K562 (cell line): ENCODE measurements at regions not wholly inside any gene's neighbourhood (a gene's known extent, or its start where the extent isn't known, plus 50 kb on each side); places are given as distances from the start of the nearest gene placed in this dataset.
"Not testable (repeated sequence)": the region's sequence is repeated elsewhere in the genome, so short reads cannot be mapped to it uniquely, and the experiment has no call there.

ENCODE experiments used
- ATF7 ChIP-seq: fragments of 450-650 bp; IDR thresholded peaks from 2 replicates; pipeline ENCODE4 v1.7.1; 2014; ENCODE audit warnings: mild to moderate bottlenecking, moderate library complexity
- DPF2 ChIP-seq: fragments of 450-650 bp; IDR thresholded peaks from 2 replicates; pipeline ENCODE4 v1.6.1; 2016
- EP400 ChIP-seq: fragments of 450-650 bp; IDR thresholded peaks from 2 replicates; pipeline ENCODE4 v1.6.1; 2017; ENCODE audit warnings: antibody characterized with exemption, mild to moderate bottlenecking, moderate library complexity
- GABPA ChIP-seq: fragments of 200-800 bp; sonication (Bioruptor generic); conservative IDR thresholded peaks from 2 replicates; pipeline ENCODE4 v1.6.1; 2016; ENCODE audit warnings: low read depth, missing genetic modification characterization, missing compliant biosample characterization
- NRF1 ChIP-seq, 2 experiments: fragments of 450-650 bp; IDR thresholded peaks in 1 of 2; conservative IDR thresholded peaks in 1 of 2; 2 replicates each; pipeline ENCODE4 v1.6.1; 2014; ENCODE audit warnings: mild to moderate bottlenecking in 2 of 2
- POLR2A ChIP-seq: fragments of 450-650 bp; conservative IDR thresholded peaks from 2 replicates; pipeline ENCODE4 v1.6.1; 2016
- POLR2B ChIP-seq: fragments of 450-650 bp; IDR thresholded peaks from 2 replicates; pipeline ENCODE4 v1.6.1; 2018; ENCODE audit warnings: low read depth; ENCODE audit not compliant: partially characterized antibody
- RBFOX2 ChIP-seq: fragments of 200-400 bp; formaldehyde crosslinking; IDR thresholded peaks from 2 replicates; pipeline ENCODE4 v1.6.1; 2017; ENCODE audit warnings: low read depth, mild to moderate bottlenecking, low read length, moderate library complexity
- ZFX ChIP-seq: sonication (generic); formaldehyde crosslinking; IDR thresholded peaks from 2 replicates; pipeline ENCODE4 v1.8.0; 2022; ENCODE audit warnings: mild to moderate bottlenecking, missing genetic modification reagents, moderate library complexity
- TF ChIP-seq, protein P1 (sequence below), 2 experiments: fragments of 450-650 bp in 1 of 2; sonication (generic) in 1 of 2; formaldehyde crosslinking in 1 of 2; IDR thresholded peaks; 2 replicates each; pipeline versions ENCODE4 v1.7.1 to v1.9.0; 2016 to 2022; ENCODE audit warnings: inconsistent platforms in 1 of 2, mild to moderate bottlenecking in 1 of 2, missing genetic modification reagents in 1 of 2
- TF ChIP-seq, protein P2 (sequence below), 2 experiments: fragments of 450-650 bp in 1 of 2; sonication (generic) in 1 of 2; formaldehyde crosslinking in 1 of 2; IDR thresholded peaks in 1 of 2; conservative IDR thresholded peaks in 1 of 2; 2 replicates each; pipeline versions ENCODE4 v1.6.1 to v1.8.1; 2016 to 2023; ENCODE audit warnings: mild to moderate bottlenecking in 2 of 2, moderate library complexity in 2 of 2, inconsistent platforms in 1 of 2, missing genetic modification reagents in 1 of 2
- TF ChIP-seq, protein P3 (sequence below): fragments of 450-650 bp; formaldehyde crosslinking; IDR thresholded peaks from 2 replicates; pipeline ENCODE4 v1.4.0; 2022; ENCODE audit warnings: missing genetic modification characterization
- TF ChIP-seq, protein P4 (sequence below), 2 experiments: fragments of 450-650 bp; conservative IDR thresholded peaks; 2 replicates each; pipeline ENCODE4 v1.6.1; 2017; ENCODE audit warnings: mild to moderate bottlenecking in 2 of 2, moderate library complexity in 2 of 2

DNA sequence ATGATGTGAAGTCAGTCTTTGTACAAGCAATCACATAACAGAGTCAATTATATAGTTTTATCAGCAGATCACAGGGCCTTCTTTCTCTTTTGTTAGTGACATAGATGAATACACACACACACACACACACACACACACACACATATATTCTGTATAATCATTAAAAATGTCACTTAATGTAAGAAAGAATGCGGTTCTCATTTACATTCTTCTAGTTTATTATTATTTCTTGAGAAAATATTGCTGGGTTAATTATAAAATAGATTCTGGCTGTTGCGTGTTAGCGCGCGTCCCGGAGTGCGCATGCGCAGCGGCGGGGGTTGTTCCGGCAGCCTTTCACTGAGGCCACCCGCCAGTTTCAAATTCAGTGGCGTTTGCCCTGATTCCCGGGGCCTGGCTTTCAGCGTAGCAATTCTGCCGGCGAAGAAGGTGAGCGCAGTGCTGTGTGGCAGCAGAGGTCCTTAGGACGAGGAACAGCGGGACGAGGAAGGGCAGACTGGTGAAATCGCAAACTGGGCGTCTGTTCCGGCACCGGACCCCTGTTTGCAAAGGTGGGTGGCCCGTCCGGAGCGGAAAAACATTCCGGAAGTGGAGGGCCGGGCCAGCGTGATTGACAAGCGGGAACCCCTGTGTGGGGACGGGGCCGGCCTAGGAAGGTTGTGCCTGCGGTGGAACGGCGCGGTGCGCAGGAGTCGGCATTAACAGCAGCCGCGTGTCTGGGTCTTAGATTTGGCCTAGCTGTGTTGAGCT, 75.3 kb upstream of the PZP start (continued):
- TF ChIP-seq, protein P1, sequence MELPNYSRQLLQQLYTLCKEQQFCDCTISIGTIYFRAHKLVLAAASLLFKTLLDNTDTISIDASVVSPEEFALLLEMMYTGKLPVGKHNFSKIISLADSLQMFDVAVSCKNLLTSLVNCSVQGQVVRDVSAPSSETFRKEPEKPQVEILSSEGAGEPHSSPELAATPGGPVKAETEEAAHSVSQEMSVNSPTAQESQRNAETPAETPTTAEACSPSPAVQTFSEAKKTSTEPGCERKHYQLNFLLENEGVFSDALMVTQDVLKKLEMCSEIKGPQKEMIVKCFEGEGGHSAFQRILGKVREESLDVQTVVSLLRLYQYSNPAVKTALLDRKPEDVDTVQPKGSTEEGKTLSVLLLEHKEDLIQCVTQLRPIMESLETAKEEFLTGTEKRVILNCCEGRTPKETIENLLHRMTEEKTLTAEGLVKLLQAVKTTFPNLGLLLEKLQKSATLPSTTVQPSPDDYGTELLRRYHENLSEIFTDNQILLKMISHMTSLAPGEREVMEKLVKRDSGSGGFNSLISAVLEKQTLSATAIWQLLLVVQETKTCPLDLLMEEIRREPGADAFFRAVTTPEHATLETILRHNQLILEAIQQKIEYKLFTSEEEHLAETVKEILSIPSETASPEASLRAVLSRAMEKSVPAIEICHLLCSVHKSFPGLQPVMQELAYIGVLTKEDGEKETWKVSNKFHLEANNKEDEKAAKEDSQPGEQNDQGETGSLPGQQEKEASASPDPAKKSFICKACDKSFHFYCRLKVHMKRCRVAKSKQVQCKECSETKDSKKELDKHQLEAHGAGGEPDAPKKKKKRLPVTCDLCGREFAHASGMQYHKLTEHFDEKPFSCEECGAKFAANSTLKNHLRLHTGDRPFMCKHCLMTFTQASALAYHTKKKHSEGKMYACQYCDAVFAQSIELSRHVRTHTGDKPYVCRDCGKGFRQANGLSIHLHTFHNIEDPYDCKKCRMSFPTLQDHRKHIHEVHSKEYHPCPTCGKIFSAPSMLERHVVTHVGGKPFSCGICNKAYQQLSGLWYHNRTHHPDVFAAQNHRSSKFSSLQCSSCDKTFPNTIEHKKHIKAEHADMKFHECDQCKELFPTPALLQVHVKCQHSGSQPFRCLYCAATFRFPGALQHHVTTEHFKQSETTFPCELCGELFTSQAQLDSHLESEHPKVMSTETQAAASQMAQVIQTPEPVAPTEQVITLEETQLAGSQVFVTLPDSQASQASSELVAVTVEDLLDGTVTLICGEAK (IDR thresholded peaks at IDR 0.05), result peak; percentile 79
- TF ChIP-seq, protein P1 (CRISPR knock-in tag; IDR thresholded peaks at IDR 0.05), result not testable (repeated sequence)
- TF ChIP-seq RBFOX2 (peak; percentile 84), ATF7 (0 out of 2 replicates have a peak, but pooled peaks have one; percentile 13), ZFX (CRISPR knock-in tag) (peak; percentile 49), DPF2 (peak; percentile 25; the same call in 1 of the 2 replicates), POLR2B (peak; percentile 62), EP400 (peak; percentile 65), POLR2A (peak; percentile 82), GABPA (peak; percentile 87), NRF1 (conservative IDR thresholded peaks at IDR 0.05 in 1 of 2, IDR thresholded peaks at IDR 0.05 in 1 of 2) (peak; percentile 96)
- TF ChIP-seq, protein P2, sequence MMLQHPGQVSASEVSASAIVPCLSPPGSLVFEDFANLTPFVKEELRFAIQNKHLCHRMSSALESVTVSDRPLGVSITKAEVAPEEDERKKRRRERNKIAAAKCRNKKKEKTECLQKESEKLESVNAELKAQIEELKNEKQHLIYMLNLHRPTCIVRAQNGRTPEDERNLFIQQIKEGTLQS (IDR thresholded peaks at IDR 0.05), result 0 out of 2 replicates have a peak, but pooled peaks have one; percentile 6
- TF ChIP-seq, protein P2 (CRISPR knock-in tag; conservative IDR thresholded peaks at IDR 0.05), result not testable (repeated sequence)
- TF ChIP-seq, protein P3, sequence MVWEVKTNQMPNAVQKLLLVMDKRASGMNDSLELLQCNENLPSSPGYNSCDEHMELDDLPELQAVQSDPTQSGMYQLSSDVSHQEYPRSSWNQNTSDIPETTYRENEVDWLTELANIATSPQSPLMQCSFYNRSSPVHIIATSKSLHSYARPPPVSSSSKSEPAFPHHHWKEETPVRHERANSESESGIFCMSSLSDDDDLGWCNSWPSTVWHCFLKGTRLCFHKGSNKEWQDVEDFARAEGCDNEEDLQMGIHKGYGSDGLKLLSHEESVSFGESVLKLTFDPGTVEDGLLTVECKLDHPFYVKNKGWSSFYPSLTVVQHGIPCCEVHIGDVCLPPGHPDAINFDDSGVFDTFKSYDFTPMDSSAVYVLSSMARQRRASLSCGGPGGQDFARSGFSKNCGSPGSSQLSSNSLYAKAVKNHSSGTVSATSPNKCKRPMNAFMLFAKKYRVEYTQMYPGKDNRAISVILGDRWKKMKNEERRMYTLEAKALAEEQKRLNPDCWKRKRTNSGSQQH (CRISPR knock-in tag), result peak; percentile 60; the same call in 1 of the 2 replicates
- TF ChIP-seq, protein P4, sequence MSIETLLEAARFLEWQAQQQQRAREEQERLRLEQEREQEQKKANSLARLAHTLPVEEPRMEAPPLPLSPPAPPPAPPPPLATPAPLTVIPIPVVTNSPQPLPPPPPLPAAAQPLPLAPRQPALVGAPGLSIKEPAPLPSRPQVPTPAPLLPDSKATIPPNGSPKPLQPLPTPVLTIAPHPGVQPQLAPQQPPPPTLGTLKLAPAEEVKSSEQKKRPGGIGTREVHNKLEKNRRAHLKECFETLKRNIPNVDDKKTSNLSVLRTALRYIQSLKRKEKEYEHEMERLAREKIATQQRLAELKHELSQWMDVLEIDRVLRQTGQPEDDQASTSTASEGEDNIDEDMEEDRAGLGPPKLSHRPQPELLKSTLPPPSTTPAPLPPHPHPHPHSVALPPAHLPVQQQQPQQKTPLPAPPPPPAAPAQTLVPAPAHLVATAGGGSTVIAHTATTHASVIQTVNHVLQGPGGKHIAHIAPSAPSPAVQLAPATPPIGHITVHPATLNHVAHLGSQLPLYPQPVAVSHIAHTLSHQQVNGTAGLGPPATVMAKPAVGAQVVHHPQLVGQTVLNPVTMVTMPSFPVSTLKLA (conservative IDR thresholded peaks at IDR 0.05), result peak; percentile 35 to 37; a peak in 2 of 4 replicates
